ENCODE measurements at regions not wholly inside any gene's neighbourhood (a gene's known extent, or its start where the extent isn't known, plus 50 kb on each side); places are given as distances from the start of the nearest gene placed in this dataset.
"Not testable (repeated sequence)": the region's sequence is repeated elsewhere in the genome, so short reads cannot be mapped to it uniquely, and the experiment has no call there.

DNA sequence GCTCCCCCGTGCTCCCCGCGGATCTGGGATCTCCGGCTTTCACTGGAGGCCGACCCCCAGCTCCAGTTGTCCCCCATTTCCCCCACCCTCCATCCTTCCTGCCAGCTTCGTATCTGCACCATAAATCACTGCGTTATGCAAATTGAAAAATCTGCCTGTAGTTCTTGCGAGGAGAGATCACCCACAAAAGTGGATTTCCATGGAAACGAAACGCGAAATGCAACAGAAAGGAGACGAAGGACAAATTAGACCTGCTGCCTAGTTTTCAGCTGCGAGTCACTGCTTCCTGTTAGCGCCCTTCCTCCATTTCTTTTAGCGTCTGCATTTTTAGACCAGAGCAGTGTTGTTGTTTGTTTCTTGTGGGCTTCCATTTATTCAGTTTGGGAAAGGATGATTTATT lies 127.1 kb upstream of the ATP10A start:
- Histone ChIP-seq H3K9me3 (ENCODE audit: insufficient read depth, low read depth) (no peaks in the 10 kb centered on the region), H3K27ac (no peak overlapping the region), H3K4me2 (no peak overlapping the region), H3K36me3 (ENCODE audit: low read depth) (no peaks in the 10 kb centered on the region), H3F3A (ENCODE audit: insufficient read depth, low read depth) (no peaks in the 10 kb centered on the region), H3K27me3 (ENCODE audit: insufficient read depth, low read depth) (no peaks in the 10 kb centered on the region), H3K9me2 (ENCODE audit: insufficient read depth) (no peaks in the 10 kb centered on the region), H3K79me2 (ENCODE audit: low read depth) (no peaks in the 10 kb centered on the region), H3K4me1 (replicated peaks; ENCODE audit: insufficient read depth) (no peaks in the 10 kb centered on the region), H2AFZ (no peak overlapping the region), H4K20me1 (ENCODE audit: insufficient read depth) (no peaks in the 10 kb centered on the region), H3K4me3 (no peak overlapping the region)
- CTCF ChIA-PET, result no interaction called here
- DNase-seq, result no peak
- no TSS peak for BruUV-seq (replicated peaks)
- POLR2A ChIA-PET (ENCODE audit: unreplicated experiment), result no interaction called here
- no peak for TF ChIP-seq EZH2 (IDR thresholded peaks at IDR 0.05; ENCODE audit: low read depth)
- TF ChIP-seq, protein P1, sequence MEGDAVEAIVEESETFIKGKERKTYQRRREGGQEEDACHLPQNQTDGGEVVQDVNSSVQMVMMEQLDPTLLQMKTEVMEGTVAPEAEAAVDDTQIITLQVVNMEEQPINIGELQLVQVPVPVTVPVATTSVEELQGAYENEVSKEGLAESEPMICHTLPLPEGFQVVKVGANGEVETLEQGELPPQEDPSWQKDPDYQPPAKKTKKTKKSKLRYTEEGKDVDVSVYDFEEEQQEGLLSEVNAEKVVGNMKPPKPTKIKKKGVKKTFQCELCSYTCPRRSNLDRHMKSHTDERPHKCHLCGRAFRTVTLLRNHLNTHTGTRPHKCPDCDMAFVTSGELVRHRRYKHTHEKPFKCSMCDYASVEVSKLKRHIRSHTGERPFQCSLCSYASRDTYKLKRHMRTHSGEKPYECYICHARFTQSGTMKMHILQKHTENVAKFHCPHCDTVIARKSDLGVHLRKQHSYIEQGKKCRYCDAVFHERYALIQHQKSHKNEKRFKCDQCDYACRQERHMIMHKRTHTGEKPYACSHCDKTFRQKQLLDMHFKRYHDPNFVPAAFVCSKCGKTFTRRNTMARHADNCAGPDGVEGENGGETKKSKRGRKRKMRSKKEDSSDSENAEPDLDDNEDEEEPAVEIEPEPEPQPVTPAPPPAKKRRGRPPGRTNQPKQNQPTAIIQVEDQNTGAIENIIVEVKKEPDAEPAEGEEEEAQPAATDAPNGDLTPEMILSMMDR (conservative IDR thresholded peaks at IDR 0.05), result no peak
- intact Hi-C loops (cut with micrococcal nuclease; ENCODE audit: unreplicated experiment), result no loop called here

DNA sequence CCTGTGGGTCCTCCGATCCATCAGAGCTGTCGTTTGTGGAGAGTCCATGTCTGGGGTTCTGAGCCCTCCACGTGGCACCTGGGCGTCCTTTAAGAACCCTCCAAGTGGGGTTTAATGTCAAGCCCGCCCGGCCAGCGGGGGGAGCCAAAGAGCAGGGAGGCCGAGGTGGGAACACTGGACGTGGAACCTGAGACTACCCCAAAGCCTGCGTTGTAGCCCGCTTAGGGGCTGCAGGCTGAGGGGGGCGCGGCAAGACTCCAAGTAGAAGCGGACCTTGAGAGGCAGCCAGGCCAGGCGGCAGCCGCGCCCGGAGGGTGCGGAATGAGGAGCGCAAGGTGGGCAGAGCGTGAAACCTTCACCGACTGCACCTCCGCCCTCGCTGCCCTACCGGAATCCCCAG lies 126.2 kb upstream of the ATP10A start:
- H3K4me1 ChIP-seq (replicated peaks; ENCODE audit: insufficient read depth), result no peaks in the 10 kb centered on the region
- no peak for TF ChIP-seq EZH2 (IDR thresholded peaks at IDR 0.05; ENCODE audit: low read depth)
- TF ChIP-seq, protein P1 (conservative IDR thresholded peaks at IDR 0.05), result no peak
- H3K79me2 ChIP-seq (ENCODE audit: low read depth), result no peaks in the 10 kb centered on the region
- no peak overlapping the region for H3K4me2 ChIP-seq
- ChIA-PET CTCF (no interaction called here), POLR2A (ENCODE audit: unreplicated experiment) (no interaction called here)
- no peak overlapping the region for H3K4me3 ChIP-seq
- no peak for DNase-seq
- no TSS peak for BruUV-seq (replicated peaks)
- H3K27ac ChIP-seq, result no peak overlapping the region
- H2AFZ ChIP-seq, result no peak overlapping the region
- H3K9me3 ChIP-seq (ENCODE audit: insufficient read depth, low read depth), result no peaks in the 10 kb centered on the region
- no peaks in the 10 kb centered on the region for H3F3A ChIP-seq (ENCODE audit: insufficient read depth, low read depth)
- no peaks in the 10 kb centered on the region for H4K20me1 ChIP-seq (ENCODE audit: insufficient read depth)
- H3K36me3 ChIP-seq (ENCODE audit: low read depth), result no peaks in the 10 kb centered on the region
- no peaks in the 10 kb centered on the region for H3K27me3 ChIP-seq (ENCODE audit: insufficient read depth, low read depth)
- intact Hi-C loops (cut with micrococcal nuclease; ENCODE audit: unreplicated experiment), result no loop called here
- no peaks in the 10 kb centered on the region for H3K9me2 ChIP-seq (ENCODE audit: insufficient read depth)

- H3F3A ChIP-seq (ENCODE audit: insufficient read depth, low read depth); H3K4me3 ChIP-seq; H3K79me2 ChIP-seq (ENCODE audit: low read depth); intact Hi-C loops (cut with micrococcal nuclease; ENCODE audit: unreplicated experiment); DNase-seq; H4K20me1 ChIP-seq (ENCODE audit: insufficient read depth); H3K36me3 ChIP-seq (ENCODE audit: low read depth); BruUV-seq (replicated peaks); H3K27ac ChIP-seq; H3K9me2 ChIP-seq (ENCODE audit: insufficient read depth); POLR2A ChIA-PET (ENCODE audit: unreplicated experiment); CTCF ChIA-PET; H3K4me2 ChIP-seq; H3K9me3 ChIP-seq (ENCODE audit: insufficient read depth, low read depth); H3K4me1 ChIP-seq (replicated peaks; ENCODE audit: insufficient read depth); H2AFZ ChIP-seq; H3K27me3 ChIP-seq (ENCODE audit: insufficient read depth, low read depth): not testable (repeated sequence)
Observed at GRCh38 chr15:25988716-25989115, 125.6 kb upstream of the ATP10A start.

GRCh38 chr15:25987638-25988037 lies 124.5 kb upstream of the ATP10A start:
- ChIA-PET CTCF (no interaction called here), POLR2A (ENCODE audit: unreplicated experiment) (no interaction called here)
- Histone ChIP-seq H2AFZ (no peak overlapping the region), H3F3A (ENCODE audit: insufficient read depth, low read depth) (no peaks in the 10 kb centered on the region), H3K36me3 (ENCODE audit: low read depth) (no peaks in the 10 kb centered on the region), H3K79me2 (ENCODE audit: low read depth) (no peaks in the 10 kb centered on the region), H3K27me3 (ENCODE audit: insufficient read depth, low read depth) (no peaks in the 10 kb centered on the region), H3K4me2 (no peak overlapping the region), H3K9me3 (ENCODE audit: insufficient read depth, low read depth) (no peaks in the 10 kb centered on the region), H3K4me1 (replicated peaks; ENCODE audit: insufficient read depth) (no peaks in the 10 kb centered on the region), H4K20me1 (ENCODE audit: insufficient read depth) (no peaks in the 10 kb centered on the region), H3K27ac (no peak overlapping the region), H3K9me2 (ENCODE audit: insufficient read depth) (no peaks in the 10 kb centered on the region), H3K4me3 (no peak overlapping the region)
- BruUV-seq (replicated peaks), result no TSS peak
- no peak for DNase-seq
- intact Hi-C loops (cut with micrococcal nuclease; ENCODE audit: unreplicated experiment), result no loop called here
- TF ChIP-seq, protein P1 (conservative IDR thresholded peaks at IDR 0.05), result no peak
- no peak for TF ChIP-seq EZH2 (IDR thresholded peaks at IDR 0.05; ENCODE audit: low read depth)

Data from PC-9 (cell line).